Gastrocnemius medialis (tissue), 4 donors: ENCODE measurements at regions not wholly inside any gene's neighbourhood (a gene's known extent, or its start where the extent isn't known, plus 50 kb on each side); places are given as distances from the start of the nearest gene placed in this dataset.

Experiments
- POLR2A ChIP-seq, 2 donors: fragments of 450-650 bp; IDR thresholded peaks; one replicate each; pipeline ENCODE4 v1.6.1; 2017; ENCODE audit warnings: antibody characterized with exemption in 2 of 2, mild to moderate bottlenecking in 2 of 2, moderate library complexity in 2 of 2
- TF ChIP-seq, protein P1 (sequence below), 5 experiments: fragments of 450-650 bp in 3 of 5; fragments of 200-600 bp in 2 of 5; sonication (generic) in 2 of 5; IDR thresholded peaks in 4 of 5; conservative IDR thresholded peaks in 1 of 5; 1 replicate in 4 of 5; 2 replicates in 1 of 5; pipeline ENCODE4 v1.5.1; 2016 to 2019; ENCODE audit warnings: antibody characterized with exemption in 5 of 5, mild to moderate bottlenecking in 3 of 5, moderate library complexity in 3 of 5

- TF ChIP-seq POLR2A (IDR thresholded peaks at IDR 0.05), result no peak
- TF ChIP-seq, protein P1, sequence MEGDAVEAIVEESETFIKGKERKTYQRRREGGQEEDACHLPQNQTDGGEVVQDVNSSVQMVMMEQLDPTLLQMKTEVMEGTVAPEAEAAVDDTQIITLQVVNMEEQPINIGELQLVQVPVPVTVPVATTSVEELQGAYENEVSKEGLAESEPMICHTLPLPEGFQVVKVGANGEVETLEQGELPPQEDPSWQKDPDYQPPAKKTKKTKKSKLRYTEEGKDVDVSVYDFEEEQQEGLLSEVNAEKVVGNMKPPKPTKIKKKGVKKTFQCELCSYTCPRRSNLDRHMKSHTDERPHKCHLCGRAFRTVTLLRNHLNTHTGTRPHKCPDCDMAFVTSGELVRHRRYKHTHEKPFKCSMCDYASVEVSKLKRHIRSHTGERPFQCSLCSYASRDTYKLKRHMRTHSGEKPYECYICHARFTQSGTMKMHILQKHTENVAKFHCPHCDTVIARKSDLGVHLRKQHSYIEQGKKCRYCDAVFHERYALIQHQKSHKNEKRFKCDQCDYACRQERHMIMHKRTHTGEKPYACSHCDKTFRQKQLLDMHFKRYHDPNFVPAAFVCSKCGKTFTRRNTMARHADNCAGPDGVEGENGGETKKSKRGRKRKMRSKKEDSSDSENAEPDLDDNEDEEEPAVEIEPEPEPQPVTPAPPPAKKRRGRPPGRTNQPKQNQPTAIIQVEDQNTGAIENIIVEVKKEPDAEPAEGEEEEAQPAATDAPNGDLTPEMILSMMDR (IDR thresholded peaks at IDR 0.05 in 4 of 5, conservative IDR thresholded peaks at IDR 0.05 in 1 of 5), result no peak
Observed at GRCh38 chr19:32231691-32232090, 113.7 kb upstream of the ZNF507 start.
